Ovary (tissue), 1 donor: ENCODE measurements at regions not wholly inside any gene's neighbourhood (a gene's known extent, or its start where the extent isn't known, plus 50 kb on each side); places are given as distances from the start of the nearest gene placed in this dataset.

ENCODE experiments used
- EP300 ChIP-seq: sonication (generic); formaldehyde crosslinking; IDR thresholded peaks from one replicate; pipeline ENCODE4 v1.6.1; 2017; ENCODE audit warnings: antibody characterized with exemption
- POLR2A ChIP-seq: fragments of 450-650 bp; IDR thresholded peaks from one replicate; pipeline ENCODE4 v1.6.1; 2017; ENCODE audit warnings: antibody characterized with exemption, mild to moderate bottlenecking, moderate library complexity

DNA sequence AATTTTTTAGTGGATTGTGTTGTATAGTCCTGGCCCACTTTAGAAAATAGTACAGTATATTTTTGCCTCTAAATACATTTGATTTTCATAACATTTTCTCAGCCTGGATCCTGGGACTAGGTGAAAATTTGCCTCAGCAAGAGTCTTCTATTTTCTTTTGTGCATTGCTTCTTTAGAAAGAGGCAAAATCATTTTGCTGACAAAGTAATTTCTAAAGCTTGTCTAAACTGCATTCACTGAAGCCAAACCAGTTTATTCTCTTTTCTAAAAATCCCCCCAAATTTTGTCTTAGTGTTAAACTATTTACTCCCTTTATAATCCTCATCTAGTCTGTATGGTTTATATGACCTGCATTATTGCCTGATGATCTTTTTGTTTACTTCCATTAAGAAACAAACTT lies 326.3 kb downstream of the C4orf33 start:
- TF ChIP-seq POLR2A (no peak), EP300 (no peak)
